ENCODE measurements at regions not wholly inside any gene's neighbourhood (a gene's known extent, or its start where the extent isn't known, plus 50 kb on each side); places are given as distances from the start of the nearest gene placed in this dataset.
A peak's percentile ranks its signal among the peaks of the same experiment; 100 is the strongest.

GRCh38 chr5:165495829-165496380, 1990.5 kb downstream of the MAT2B start:
- DNase-seq (ENCODE audit: low read depth), result no peak
- no peak overlapping the region for H3K4me3 ChIP-seq (ENCODE audit: low read length)
- TF ChIP-seq CTCF (IDR thresholded peaks at IDR 0.05; ENCODE audit: insufficient read depth, low read depth, low read length, missing control alignments), result no peak

DNA sequence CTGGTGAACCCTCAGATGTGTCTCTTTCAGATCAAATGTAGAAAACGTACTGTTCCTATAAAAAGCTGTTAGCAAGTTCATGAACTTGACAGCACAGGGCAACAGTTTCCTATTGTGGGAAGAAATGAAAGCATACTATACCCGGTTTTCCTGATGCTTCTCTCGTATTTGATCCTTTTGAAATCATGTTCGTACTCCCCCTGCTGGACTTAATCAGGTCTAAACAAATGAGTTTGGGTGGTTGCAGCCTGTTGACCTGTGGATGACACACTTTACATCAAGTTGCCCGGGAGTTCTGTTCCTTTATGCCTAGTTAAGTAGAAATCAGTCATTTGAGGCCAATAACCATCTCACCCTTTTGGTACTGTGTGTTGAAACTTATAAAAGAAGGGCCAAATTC, 1992.3 kb downstream of the MAT2B start:
- no peak overlapping the region for H3K4me3 ChIP-seq (ENCODE audit: low read length)
- peak; percentile 14 for DNase-seq (ENCODE audit: low read depth)
- TF ChIP-seq CTCF (IDR thresholded peaks at IDR 0.05; ENCODE audit: insufficient read depth, low read depth, low read length, missing control alignments), result no peak

DNA sequence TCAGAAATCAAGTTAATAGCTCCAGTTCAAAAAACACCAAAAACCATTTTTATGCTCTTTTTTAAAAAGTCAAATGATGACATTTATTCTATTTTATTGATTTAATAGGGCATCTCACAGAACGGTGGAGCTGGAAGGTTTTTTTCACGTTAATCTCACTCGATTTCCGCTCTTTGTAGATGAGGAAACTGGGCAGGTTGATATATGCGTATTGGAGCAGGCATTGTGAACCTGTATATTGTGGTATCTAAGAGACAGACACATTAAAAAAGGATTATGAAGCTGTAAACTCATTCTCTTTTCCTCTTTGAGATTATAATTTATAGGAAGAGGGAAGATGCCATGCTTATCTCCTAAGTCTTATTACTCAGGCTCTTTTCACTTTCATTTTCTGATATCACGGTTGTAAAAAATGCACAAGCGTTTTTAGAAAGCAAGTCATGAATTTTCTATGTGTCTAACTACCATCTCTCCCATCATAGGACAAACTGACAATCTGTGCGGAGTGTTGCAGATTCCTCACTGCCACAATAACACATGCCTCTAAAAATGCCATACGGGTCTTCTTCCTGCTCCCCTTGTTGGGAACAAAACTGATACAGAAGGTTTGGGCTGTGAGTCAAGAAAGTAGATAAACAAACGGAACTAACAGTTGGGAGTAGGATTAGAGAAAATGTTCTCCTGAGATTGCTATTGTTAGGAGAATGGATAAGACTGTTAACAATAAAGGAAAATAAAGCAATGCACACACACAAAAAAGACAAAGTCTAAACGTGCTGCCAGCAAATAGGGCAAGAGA, 1997.7 kb downstream of the MAT2B start:
- no peak overlapping the region for H3K4me3 ChIP-seq (ENCODE audit: low read length)

GRCh38 chr5:165504674-165505073, 1999.3 kb downstream of the MAT2B start:
- no peak for TF ChIP-seq CTCF (IDR thresholded peaks at IDR 0.05; ENCODE audit: insufficient read depth, low read depth, low read length, missing control alignments)
- H3K4me3 ChIP-seq (ENCODE audit: low read length), result no peak overlapping the region
- no peak for DNase-seq (ENCODE audit: low read depth)

More for the DNA sequence above, 1997.7 kb downstream of the MAT2B start:
- DNase-seq (ENCODE audit: low read depth), result no peak
- no peak for TF ChIP-seq CTCF (IDR thresholded peaks at IDR 0.05; ENCODE audit: insufficient read depth, low read depth, low read length, missing control alignments)

- TF ChIP-seq CTCF (IDR thresholded peaks at IDR 0.05; ENCODE audit: insufficient read depth, low read depth, low read length, missing control alignments), result no peak
- no peak for DNase-seq (ENCODE audit: low read depth)
- no peak overlapping the region for H3K4me3 ChIP-seq (ENCODE audit: low read length)
Observed at GRCh38 chr5:165508286-165508685, 2002.9 kb downstream of the MAT2B start.

GRCh38 chr5:165508861-165509260, 2003.4 kb downstream of the MAT2B start:
- H3K4me3 ChIP-seq (ENCODE audit: low read length), result no peak overlapping the region
- no peak for TF ChIP-seq CTCF (IDR thresholded peaks at IDR 0.05; ENCODE audit: insufficient read depth, low read depth, low read length, missing control alignments)
- DNase-seq (ENCODE audit: low read depth), result no peak
